ENCODE measurements at regions not wholly inside any gene's neighbourhood (a gene's known extent, or its start where the extent isn't known, plus 50 kb on each side); places are given as distances from the start of the nearest gene placed in this dataset.

DNA sequence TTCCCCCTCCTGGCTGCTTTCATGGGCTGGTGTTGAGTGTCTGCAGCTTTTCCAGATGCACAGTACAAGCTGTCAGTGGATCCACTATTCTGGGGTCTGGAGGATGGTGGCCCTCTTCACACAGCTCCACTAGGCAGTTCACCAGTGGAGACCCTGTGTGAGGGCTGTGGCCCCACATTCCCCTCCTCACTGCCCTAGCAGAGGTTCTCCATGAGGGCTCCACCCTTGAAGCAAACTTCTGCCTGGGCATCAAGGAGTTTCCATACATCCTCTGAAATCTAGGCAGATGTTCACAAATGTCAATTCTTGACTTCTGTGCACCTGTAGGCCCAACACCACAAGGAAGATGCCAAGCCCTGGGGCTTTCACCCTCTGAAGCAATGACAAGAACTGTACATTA is 1386.2 kb upstream of the ACVR2A start:
- Mint-ChIP-seq H3K4me1 (no peaks in the 10 kb centered on the region), H3K27ac (no peak overlapping the region), H3K9me3 (ENCODE audit: insufficient read depth) (peaks cover 8% of the 10 kb centered on the region), H3K27me3 (no peaks in the 10 kb centered on the region), H3K4me3 (no peak overlapping the region)
- H3K27ac ChIP-seq (ENCODE audit: low read length in 2 of 2) = no peak overlapping the region
- peaks cover 0 to 14% (median 8%) of the 10 kb centered on the region in 3 donors for H3K9me3 ChIP-seq (ENCODE audit: control extremely low read depth in 1 of 3, control insufficient read depth in 2 of 3, insufficient read depth in 1 of 3, low read length in 2 of 3)
- no peaks in the 10 kb centered on the region for H3K79me2 ChIP-seq (ENCODE audit: control insufficient read depth, insufficient read depth, low read length)
- no peak for ATAC-seq (ENCODE audit: low read depth)
- TF ChIP-seq, protein P1, sequence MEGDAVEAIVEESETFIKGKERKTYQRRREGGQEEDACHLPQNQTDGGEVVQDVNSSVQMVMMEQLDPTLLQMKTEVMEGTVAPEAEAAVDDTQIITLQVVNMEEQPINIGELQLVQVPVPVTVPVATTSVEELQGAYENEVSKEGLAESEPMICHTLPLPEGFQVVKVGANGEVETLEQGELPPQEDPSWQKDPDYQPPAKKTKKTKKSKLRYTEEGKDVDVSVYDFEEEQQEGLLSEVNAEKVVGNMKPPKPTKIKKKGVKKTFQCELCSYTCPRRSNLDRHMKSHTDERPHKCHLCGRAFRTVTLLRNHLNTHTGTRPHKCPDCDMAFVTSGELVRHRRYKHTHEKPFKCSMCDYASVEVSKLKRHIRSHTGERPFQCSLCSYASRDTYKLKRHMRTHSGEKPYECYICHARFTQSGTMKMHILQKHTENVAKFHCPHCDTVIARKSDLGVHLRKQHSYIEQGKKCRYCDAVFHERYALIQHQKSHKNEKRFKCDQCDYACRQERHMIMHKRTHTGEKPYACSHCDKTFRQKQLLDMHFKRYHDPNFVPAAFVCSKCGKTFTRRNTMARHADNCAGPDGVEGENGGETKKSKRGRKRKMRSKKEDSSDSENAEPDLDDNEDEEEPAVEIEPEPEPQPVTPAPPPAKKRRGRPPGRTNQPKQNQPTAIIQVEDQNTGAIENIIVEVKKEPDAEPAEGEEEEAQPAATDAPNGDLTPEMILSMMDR (IDR thresholded peaks at IDR 0.05) = no peak
- TF ChIP-seq EZH2 (IDR thresholded peaks at IDR 0.05; ENCODE audit: borderline replicate concordance, insufficient read depth, low read depth, low read length, poor library complexity, severe bottlenecking) = no peak
- CTCF ChIA-PET = no interaction called here
- H3K9ac ChIP-seq (ENCODE audit: low read length) = no peak overlapping the region
- H3K4me1 ChIP-seq (ENCODE audit: control insufficient read depth in 2 of 2, insufficient read depth in 2 of 2, low read length in 2 of 2) = no peaks in the 10 kb centered on the region
- H3K4me2 ChIP-seq (replicated peaks; ENCODE audit: low read depth, low read length, poor library complexity, severe bottlenecking) = no peak overlapping the region
- POLR2A ChIA-PET = no interaction called here
- H4K20me1 ChIP-seq (ENCODE audit: control insufficient read depth, insufficient read depth, low read length, poor library complexity, severe bottlenecking) = no peaks in the 10 kb centered on the region
- no peak overlapping the region for H3K4me3 ChIP-seq (ENCODE audit: control extremely low read depth in 1 of 5, extremely low read depth in 1 of 5, insufficient read depth in 1 of 5, low read depth in 2 of 5, low read length in 4 of 5)
- intact Hi-C loops (cut with micrococcal nuclease) = no loop called here
- H3K27me3 ChIP-seq (replicated peaks in 1 of 4; ENCODE audit: control extremely low read depth in 1 of 4, control insufficient read depth in 3 of 4, insufficient read depth in 4 of 4, low read length in 3 of 4) = no peaks in the 10 kb centered on the region
- no peaks in the 10 kb centered on the region for H3K36me3 ChIP-seq (replicated peaks in 1 of 2; ENCODE audit: control extremely low read depth in 1 of 2, control insufficient read depth in 1 of 2, extremely low read depth in 1 of 2, insufficient read depth in 2 of 2, low read length in 1 of 2)
- no peak for DNase-seq
- H2AFZ ChIP-seq (ENCODE audit: insufficient read depth, low read depth, low read length, poor library complexity, severe bottlenecking) = no peak overlapping the region

DNA sequence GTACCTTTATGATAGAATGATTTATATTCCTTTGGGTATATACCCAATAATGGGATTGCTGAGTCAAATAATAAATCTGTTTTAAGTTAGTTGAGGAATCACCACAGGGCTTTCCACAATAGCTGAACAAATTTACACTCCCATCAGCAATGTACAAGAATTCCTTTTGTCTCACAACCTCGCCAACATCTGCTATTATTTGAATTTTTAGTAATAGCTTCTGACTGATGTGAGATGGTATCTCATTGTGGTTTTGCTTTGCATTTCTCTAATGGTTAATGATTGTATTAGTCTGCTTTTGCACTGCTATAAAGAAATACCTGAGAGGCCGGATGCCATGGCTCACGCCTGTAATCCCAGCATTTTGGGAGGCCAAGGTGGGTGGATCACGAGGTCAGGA is 1387.6 kb upstream of the ACVR2A start:
- Histone ChIP-seq H3K9me3 (ENCODE audit: control extremely low read depth in 1 of 3, control insufficient read depth in 2 of 3, insufficient read depth in 1 of 3, low read length in 2 of 3) (peaks cover 0 to 14% (median 8%) of the 10 kb centered on the region in 3 donors), H3K9ac (ENCODE audit: low read length) (no peak overlapping the region), H3K27ac (ENCODE audit: low read length in 2 of 2) (no peak overlapping the region), H3K36me3 (replicated peaks in 1 of 2; ENCODE audit: control extremely low read depth in 1 of 2, control insufficient read depth in 1 of 2, extremely low read depth in 1 of 2, insufficient read depth in 2 of 2, low read length in 1 of 2) (no peaks in the 10 kb centered on the region), H3K79me2 (ENCODE audit: control insufficient read depth, insufficient read depth, low read length) (no peaks in the 10 kb centered on the region), H2AFZ (ENCODE audit: insufficient read depth, low read depth, low read length, poor library complexity, severe bottlenecking) (no peak overlapping the region), H3K4me1 (ENCODE audit: control insufficient read depth in 2 of 2, insufficient read depth in 2 of 2, low read length in 2 of 2) (no peaks in the 10 kb centered on the region), H3K27me3 (replicated peaks in 1 of 4; ENCODE audit: control extremely low read depth in 1 of 4, control insufficient read depth in 3 of 4, insufficient read depth in 4 of 4, low read length in 3 of 4) (no peaks in the 10 kb centered on the region), H4K20me1 (ENCODE audit: control insufficient read depth, insufficient read depth, low read length, poor library complexity, severe bottlenecking) (no peaks in the 10 kb centered on the region), H3K4me2 (replicated peaks; ENCODE audit: low read depth, low read length, poor library complexity, severe bottlenecking) (no peak overlapping the region), H3K4me3 (ENCODE audit: control extremely low read depth in 1 of 5, extremely low read depth in 1 of 5, insufficient read depth in 1 of 5, low read depth in 2 of 5, low read length in 4 of 5) (no peak overlapping the region)
- Mint-ChIP-seq H3K9me3 (ENCODE audit: insufficient read depth) (peaks cover 8% of the 10 kb centered on the region), H3K4me3 (no peak overlapping the region), H3K4me1 (no peaks in the 10 kb centered on the region), H3K27me3 (no peaks in the 10 kb centered on the region), H3K27ac (no peak overlapping the region)
- no peak for TF ChIP-seq EZH2 (IDR thresholded peaks at IDR 0.05; ENCODE audit: borderline replicate concordance, insufficient read depth, low read depth, low read length, poor library complexity, severe bottlenecking)
- TF ChIP-seq, protein P1 (IDR thresholded peaks at IDR 0.05) = no peak
- ChIA-PET POLR2A (no interaction called here), CTCF (no interaction called here)
- 100% methylated on average over 1 of the region's 4 CpGs for WGBS (ENCODE audit: insufficient coverage)
- DNase-seq = no peak
- no peak for ATAC-seq (ENCODE audit: low read depth)
- intact Hi-C loops (cut with micrococcal nuclease) = no loop called here
